Kidney tubule cell (primary cell): ENCODE measurements at regions not wholly inside any gene's neighbourhood (a gene's known extent, or its start where the extent isn't known, plus 50 kb on each side); places are given as distances from the start of the nearest gene placed in this dataset.

Experiments
- DNase-seq: peaks from one replicate; pipeline ENCODE4 v3.0.0-alpha.2; 2018; ENCODE audit warnings: low spot score

DNA sequence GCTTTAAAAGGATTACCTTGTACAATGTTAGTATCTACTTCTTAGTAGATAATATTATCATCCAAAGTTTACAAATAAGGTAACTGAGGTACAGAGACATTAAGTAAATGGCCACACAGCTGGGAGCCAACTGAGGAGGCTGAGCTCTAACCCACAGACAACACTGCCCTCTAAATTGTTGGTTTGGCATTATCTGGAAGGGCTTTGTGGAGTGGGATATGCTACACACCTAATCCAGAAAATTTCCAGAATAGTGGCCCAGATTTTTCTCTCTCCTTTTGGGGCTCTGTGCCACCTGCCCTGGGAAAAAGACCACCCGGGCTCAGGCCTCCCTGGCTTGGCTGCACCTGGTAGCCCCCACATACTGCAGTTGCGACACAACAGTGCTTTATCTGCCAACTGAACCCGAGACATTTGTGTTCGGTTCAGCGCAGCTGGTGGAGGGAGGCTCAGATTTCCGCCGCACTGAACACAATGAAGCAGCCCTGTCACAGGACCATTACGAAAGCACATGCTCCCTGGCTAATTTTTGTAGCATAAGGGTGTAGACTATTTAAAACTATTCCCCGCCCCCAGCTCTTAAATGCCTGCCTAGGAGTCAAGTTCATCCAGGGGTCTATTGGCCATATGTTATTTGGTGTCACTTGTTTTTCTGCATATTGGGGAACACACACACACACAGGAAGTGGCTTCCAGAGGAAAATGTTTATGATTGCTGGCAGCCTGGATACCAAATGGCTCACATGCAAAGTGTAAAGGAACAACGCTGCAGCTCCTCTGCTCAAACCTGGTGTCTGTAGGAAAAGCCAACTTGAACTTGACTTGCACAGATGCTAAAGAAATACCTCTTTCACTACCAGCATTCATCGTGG lies 92.3 kb upstream of the ESRRG start:
- DNase-seq = peak; percentile 35

DNA sequence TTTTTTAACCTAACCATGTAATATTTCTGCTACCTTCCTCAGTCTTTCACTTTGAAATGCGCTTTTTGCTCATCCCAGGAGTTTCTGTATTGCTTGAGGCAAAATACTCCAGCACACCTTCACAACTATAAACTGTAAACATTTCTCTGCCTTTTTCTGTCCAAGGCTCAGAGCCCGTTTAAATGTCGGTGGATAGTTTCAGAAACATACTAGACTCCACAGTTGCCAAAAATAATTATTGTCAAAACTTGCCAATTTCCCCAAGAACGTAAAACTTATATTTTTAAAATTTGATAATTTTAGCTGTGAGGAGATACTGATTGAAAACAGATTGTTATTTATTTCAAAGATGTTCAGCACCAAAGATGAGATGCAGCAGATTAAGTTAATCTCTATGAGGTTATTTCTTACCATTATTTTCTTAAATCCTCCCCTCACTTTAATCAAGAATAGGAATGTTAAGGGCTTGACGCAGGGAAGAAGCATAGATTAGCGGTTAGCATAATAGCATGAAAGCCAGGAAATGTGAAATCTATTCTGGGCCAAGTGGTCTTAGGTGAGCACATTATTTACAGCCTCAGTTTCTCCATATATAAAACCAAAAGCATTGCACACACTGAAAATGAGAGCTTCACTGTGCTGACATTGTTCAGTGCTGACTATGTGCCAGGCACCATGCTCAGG lies 91.5 kb upstream of the ESRRG start:
- DNase-seq = no peak

DNA sequence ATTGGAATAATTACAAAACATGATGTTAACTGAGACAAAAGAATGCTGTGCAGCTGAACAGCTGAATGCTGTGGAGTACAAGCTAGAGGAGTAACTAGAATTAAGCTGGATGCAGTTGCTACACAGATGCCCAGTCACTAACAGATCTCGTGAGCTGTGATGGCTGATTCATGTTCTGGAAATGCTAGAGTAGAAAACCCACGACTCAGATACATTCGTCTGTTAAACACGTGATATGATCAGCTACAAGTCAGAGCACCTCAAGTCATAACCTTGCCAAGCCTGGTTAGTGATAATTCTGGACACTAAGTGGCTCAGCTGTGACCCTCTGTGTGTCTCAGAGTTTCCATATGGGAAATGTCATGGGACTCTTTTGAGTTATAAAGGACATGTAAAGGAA lies 89.7 kb upstream of the ESRRG start:
- DNase-seq = peak; percentile 76

DNA sequence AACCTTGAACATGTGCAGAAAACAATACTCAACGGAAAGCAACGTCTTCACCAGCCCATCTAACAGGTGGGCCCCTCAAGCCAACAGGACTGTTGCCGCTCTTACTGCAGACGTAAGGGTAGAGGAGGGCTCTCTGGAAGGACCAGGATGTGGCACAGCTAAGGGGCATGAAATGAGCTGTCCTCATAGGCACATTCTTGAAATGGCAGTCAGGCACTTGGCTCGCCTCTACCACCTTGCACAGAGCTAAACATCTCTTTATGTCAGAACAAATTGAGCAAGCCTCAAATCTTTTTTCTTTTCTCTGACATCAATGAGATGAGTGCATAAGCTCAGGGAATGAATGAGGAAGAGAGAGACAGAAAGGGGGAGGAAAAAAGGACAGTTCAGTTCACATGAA lies 86.4 kb upstream of the ESRRG start:
- no peak for DNase-seq

DNA sequence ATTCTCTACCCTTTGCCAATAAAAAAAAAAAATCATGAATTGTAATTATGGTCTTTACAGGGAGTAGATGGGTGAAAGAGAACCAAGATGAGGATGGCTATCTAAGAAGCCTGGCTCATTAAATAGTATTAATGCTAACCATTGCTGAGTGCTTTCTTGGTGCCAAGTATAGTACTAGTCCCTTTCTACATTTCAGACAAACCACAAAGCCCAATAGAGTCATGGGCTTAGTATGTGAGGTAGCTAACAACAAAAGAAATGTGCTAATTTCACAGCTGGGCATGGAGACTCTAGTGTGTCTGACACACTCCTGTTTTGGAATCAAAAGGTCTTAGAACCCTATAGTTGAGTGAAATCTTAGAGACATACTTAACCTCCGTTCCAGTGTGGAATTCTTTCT lies 84.5 kb upstream of the ESRRG start:
- DNase-seq = peak; percentile 53

DNA sequence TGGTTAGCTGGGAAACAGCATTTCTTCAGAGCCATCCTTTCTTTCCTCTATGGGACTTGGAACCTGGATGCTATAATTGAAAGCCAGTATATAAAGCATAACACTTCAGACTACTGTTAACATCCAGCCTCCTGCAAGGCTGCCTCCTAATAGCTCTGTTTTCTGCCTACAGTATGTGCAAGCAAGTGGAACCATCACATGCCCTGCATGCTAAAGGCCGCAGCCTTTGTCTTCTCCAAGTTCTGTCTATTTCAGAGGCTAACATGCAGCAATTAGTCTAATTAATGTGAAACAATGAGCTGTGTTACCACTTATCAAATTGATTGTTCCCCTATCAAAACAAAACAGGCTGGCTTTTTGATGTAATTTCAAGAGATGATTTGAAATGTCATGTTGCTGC lies 82.7 kb upstream of the ESRRG start:
- no peak for DNase-seq

DNA sequence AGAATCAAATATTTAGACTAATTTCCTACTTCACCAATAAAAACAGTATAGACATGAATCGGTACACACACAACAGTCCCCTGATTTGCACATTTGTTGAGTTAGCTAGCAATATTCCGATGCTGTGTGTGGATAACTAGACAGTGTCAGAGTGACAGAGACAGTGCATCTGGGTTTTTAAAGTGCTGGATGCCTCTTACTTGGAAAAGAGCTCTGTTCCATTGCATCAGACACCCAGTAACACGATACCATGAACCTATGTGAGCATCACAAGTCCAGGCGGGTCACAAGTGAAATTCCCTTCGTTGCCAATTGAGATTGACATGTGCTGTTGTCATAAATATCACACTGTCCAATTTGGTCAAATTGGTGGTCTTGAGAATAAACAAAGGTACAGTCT lies 82.0 kb upstream of the ESRRG start:
- DNase-seq = no peak

DNA sequence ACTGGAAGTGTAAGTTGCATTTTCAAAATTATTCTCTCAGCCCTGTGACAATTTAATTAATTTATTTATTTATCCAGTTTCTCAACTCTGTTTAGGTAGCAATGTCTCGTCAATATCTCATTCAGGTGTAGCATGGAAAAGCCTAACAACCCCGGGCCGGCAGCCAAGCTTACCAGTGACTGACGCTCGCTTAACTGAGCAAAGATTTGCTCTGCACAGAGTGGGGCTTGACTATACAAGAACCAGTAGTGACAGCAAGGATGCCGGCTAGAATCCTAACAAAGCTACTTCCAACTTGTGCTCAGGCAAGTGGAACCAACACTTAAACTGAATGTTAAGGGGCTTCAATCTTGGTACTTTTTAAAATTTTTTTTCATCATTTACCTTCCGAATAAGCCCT lies 80.9 kb upstream of the ESRRG start:
- DNase-seq = no peak

DNA sequence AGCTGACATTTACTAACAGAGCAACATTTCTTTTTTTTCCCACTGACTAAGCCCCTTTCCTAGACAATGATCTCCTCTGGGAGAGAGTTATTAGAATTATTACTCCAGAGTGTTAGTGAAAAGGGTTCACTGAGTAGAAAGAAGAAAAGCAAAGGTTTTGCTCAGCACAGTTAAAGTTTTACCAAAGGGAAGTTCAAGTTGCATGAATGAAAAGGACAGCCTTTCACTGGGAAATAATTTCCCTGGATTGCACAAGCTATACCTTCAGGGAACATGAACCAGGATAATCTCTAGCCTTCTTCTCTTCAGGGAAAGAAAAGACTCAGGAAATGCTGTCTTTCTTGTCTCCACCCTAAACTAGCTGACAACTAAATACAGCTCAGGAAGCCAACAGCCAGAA lies 71.4 kb upstream of the ESRRG start:
- peak; percentile 60 for DNase-seq

DNA sequence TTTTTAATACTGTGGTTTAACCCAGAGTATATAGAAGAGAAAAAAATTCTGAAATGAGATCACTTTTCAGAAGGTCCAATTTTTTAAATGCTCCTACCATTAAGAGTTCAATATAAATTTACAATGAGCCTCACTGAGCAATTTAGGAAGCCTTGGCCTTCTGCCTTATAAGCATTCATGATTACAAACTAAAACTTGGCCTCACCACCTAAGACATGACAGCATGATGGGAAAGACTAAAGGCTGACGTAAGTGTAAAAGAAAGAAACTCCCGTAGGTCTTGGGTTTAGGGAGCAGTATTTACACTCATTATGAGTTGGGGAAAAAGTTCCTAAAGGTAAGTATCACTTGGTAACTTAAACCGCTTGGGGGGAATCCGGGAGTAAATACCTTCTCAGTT lies 70.7 kb upstream of the ESRRG start:
- no peak for DNase-seq

DNA sequence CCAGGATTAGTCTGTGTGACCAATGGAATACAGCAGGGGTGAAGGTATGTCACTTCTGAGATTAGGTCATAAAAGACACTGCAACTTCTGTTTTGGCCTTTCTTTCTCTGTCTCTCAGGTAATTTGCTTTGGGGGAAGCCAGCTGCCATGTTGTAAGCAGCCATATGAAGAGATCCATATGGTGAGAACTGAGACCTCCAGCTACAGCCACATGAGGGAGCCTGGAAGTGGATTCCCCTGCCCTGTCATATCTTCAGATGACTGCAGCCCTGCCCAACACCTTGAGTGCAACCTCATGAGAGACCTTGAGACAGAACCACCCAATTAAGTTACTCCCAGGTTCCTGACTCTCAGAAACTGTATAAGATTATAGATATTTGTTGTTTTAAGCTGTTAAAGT lies 70.1 kb upstream of the ESRRG start:
- DNase-seq = no peak

DNA sequence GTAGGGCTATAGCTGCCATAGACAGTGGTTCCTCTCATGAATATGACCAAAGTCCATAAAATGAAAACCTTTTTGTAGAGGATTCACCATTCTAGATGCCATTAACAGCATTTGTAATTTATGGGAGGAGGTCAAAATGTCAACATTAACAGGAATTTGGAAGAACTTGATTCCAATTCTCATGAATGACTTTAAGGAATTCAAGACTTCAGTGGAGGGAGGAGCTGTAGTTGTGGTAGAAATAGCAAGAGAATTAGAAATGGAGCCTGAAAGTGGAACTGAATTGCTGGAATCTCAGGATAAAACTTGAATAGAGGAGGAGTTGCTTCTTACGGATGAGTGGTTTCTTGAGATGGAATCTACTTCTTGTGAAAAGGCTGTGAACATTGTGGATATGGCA lies 65.4 kb upstream of the ESRRG start:
- DNase-seq = peak; percentile 44

DNA sequence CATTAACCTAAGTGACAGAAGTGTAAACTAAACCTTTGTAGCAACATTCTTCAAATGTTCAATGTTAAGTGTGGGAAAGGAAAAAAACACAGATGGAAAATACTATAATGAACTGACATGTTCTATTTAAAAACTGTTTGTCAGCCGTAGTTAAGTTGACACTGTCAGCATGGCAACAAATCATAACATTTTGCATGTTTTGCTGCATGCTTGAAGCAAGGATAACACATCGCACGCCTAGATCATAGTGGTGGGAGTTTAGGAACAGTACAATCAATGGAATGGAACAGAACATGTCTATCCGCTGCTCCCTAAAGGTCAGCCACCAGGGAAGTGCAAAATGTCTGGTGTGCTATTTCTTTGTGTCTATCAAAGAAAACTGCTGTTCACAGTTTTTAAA lies 62.5 kb upstream of the ESRRG start:
- no peak for DNase-seq

DNA sequence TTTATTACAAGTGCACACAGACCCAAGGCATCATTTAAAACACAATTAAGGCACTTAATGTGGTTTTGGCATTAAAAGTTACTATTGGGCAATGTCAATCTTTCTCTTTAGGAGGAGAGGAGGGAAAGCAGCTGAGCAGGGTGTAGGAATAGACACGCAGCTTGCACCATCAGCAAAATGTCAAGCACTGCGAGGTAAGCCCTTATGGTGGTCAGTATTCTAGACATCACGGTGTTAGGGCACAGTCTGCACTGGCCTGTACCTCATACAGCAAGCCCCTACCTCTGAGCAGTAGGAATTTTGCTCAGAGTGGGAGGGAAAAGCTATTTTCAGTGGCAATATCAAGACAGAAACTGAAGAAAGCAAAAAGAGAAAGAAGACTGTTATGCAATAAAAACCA lies 62.0 kb upstream of the ESRRG start:
- no peak for DNase-seq

DNA sequence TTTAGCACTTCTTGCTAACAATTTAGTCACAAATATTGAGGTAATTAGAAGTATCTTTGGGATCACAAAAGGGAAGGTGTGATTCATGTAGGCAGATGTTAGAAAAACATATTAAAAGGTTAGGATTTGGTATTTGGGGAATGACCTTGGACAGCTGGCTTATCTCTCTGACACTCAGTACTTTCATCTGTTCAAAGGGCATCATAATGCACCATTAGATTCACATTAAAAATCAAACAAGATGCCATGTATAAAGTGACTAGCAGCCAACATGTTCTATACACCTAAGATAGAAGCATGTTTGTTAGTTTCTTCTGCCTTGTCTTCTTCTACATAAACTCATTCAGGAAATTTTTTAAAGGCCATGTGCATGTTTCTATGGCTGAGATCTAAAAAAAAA lies 56.5 kb upstream of the ESRRG start:
- no peak for DNase-seq

DNA sequence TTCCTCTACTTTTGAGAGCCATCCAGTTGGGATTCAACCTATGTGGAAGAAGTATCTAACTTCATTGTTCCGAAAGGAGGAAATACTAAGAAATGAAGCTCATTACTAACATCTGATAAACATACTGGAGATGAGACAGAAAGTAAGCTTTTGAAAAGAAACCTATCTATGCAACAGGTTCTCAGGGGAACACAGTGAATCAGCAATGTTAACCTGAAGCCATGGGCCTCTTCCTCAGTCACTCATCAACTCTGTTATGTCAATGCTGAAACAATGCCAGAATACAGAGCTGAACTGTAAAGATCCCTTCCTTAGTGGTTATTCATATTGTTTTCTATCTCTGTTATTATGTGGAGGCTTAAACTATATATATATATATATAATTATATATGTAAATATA lies 55.5 kb upstream of the ESRRG start:
- DNase-seq = peak; percentile 21

DNA sequence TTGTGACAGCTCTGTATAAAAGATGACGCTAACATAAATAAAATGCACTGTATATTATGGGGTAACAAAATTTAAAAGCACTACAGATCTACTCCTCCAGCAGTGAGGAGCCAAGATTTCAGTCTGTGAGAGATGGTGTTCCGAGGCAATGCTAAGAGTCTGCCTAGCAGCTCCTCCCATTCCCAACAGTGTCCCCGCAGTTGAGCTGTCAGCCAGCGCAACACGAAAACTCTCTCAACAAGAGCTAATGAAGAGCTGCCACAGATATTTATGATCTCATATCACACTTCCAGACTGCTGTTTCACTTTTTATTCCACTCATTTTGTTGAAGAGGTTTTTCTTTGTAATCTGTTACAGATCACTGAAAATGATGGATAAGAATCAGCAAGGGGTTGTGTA lies 53.9 kb upstream of the ESRRG start:
- no peak for DNase-seq
